Epithelial cell of prostate (primary cell): ENCODE measurements at regions not wholly inside any gene's neighbourhood (a gene's known extent, or its start where the extent isn't known, plus 50 kb on each side); places are given as distances from the start of the nearest gene placed in this dataset.
"Not testable (repeated sequence)": the region's sequence is repeated elsewhere in the genome, so short reads cannot be mapped to it uniquely, and the experiment has no call there.

ENCODE experiments used
- DNase-seq: peaks from one replicate; pipeline ENCODE4 v3.0.0-alpha.2; 2011; ENCODE audit warnings: low read depth, low spot score
- H3K27ac ChIP-seq: fragments of 450-650 bp; 2 replicates; pipeline ENCODE4 v1.5.1; 2017; ENCODE audit warnings: mild to moderate bottlenecking

DNA sequence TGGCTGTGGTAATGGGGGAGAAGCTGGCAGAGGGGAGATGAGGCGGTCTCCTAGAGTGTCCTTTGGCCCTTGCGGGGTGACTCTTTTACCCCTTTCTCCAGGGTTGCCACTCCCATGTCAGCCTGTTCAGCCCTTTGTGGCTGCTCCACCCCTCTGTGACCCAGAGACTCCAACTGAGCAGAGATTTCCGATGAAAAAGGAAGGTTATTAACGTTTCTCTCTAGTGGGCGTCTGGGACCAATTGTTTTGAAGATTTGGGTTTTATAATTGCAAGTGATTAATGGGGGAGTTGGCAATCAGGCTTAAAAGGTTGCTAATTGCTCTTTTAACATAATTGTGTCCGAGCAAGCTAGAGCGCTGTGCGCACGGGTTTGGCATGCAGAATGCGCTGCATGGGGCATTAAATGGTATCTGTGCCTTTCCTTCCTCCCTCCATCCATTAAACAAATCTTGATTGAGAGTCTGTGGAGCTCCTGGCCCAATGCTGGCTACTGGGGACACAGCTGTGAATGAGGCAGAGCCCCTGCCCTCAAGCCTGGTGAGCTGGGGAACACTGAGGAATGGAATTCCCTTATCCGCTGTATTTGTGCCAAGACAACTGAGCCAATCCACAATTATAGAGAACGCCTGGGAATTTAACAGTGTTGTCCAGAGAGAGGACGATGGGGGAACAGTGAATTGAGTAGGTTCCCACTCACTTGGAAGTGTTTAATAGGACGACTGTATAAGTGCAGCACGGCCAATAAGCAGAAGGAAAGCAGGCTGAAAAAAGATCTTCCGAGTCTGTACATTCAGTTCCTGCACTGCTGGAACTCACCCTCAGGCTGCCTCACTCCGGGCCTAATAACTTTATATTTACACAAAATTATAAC is 295.9 kb downstream of the MIAT start:
- H3K27ac ChIP-seq: no peak overlapping the region
- DNase-seq: no peak

GRCh38 chr22:26956371-26956770 is 299.0 kb downstream of the MIAT start:
- H3K27ac ChIP-seq: no peak overlapping the region
- no peak for DNase-seq

GRCh38 chr22:26957176-26957575 is 299.8 kb downstream of the MIAT start:
- H3K27ac ChIP-seq: no peak overlapping the region

DNA sequence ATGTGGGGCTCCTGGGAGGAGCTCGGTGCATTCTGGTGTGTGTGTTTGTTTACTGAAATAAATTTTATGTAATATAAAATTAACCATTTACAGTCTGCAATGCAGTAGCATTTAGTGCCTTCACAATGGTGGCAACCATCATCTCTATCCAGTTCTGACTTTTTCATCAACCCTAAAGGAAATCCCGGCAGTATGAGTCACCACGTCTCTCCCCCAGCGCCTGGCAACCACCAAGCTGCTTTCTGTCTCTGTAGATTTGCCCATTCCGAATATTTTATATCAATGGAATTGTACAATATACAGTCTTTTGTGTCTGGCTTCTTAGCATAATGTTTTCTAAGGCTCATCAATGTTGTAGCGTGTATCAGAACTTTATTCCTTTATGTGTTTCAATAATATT is 300.5 kb downstream of the MIAT start:
- no peak for DNase-seq
- no peak overlapping the region for H3K27ac ChIP-seq

More at GRCh38 chr22:26957176-26957575, 299.8 kb downstream of the MIAT start:
- DNase-seq: no peak

GRCh38 chr22:26958378-26958777 is 301.0 kb downstream of the MIAT start:
- no peak overlapping the region for H3K27ac ChIP-seq
- DNase-seq: no peak

DNA sequence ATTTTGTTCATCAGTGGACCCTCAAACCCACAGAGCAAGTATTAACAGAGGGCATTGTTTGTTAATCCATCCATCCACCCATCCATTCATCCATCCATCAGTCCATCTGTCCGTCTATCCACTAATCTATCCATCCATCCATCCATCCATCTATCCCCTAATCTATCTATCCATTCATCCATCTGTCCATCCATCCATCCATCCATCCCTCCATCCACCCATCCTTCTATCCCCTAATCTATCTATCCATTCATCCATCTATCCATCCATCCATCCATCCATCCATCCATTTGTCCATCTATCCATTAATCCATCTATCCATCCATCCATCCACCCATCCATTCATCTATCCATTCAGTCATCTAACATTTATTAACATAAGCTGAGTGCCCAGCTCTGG is 307.3 kb downstream of the MIAT start:
- no peak for DNase-seq
- no peak overlapping the region for H3K27ac ChIP-seq

- no peak overlapping the region for H3K27ac ChIP-seq
- DNase-seq: no peak
These were observed 309.9 kb downstream of the MIAT start for GRCh38 chr22:26967282-26967681.

- H3K27ac ChIP-seq: no peak overlapping the region
- DNase-seq: no peak
These were observed 311.6 kb downstream of the MIAT start for GRCh38 chr22:26968859-26969523.

- no peak for DNase-seq
- H3K27ac ChIP-seq: no peak overlapping the region
These were observed 313.5 kb downstream of the MIAT start for GRCh38 chr22:26970809-26971394.

DNA sequence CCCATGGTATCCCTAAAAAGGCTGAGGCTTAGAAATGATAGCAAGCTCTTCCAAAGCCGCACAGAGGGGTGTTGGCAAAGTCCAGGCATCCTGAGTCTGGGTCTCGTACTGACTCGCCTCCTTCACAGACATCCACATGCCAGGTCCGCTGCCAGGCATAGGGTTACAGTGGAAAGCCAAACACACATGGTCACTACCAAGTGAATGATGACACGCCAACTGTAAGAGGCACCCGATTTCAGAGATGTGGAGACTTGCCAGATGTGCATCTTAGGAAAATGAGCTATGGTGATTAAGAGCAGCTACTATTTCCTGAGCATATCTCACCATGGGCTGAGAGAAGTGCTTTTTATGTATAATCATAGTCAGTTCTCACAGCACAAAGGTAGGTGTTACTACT is 314.9 kb downstream of the MIAT start:
- DNase-seq: no peak

DNA sequence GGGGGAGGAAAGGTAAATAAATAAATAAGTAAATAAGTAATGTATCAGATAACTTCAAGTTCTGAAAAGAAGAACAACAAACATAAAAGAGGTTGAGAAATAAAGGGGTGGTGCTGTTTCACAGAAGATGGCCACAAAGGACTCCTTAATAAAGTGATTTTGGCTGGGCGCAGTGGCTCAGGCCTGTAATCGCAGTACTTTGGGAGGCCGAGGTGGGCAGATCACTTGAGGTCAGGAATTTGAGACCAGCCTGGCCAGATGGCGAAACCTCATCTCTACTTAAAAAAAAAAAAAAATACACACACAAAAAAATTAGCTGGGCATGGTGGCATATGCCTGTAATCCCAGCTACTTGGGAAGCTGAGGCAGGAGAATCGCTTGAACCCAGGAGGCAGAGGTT is 315.5 kb downstream of the MIAT start:
- DNase-seq: not testable (repeated sequence)

More for the DNA sequence above, 314.9 kb downstream of the MIAT start:
- H3K27ac ChIP-seq: no peak overlapping the region

GRCh38 chr22:26974034-26974433 is 316.6 kb downstream of the MIAT start:
- no peak for DNase-seq
- H3K27ac ChIP-seq: no peak overlapping the region

More for the DNA sequence above, 315.5 kb downstream of the MIAT start:
- H3K27ac ChIP-seq: not testable (repeated sequence)

- H3K27ac ChIP-seq: no peak overlapping the region
- no peak for DNase-seq
These were observed 317.8 kb downstream of the MIAT start for GRCh38 chr22:26974914-26975803.

GRCh38 chr22:26975865-26976264 is 318.5 kb downstream of the MIAT start:
- DNase-seq: no peak
- no peak overlapping the region for H3K27ac ChIP-seq

GRCh38 chr22:26977741-26978376 is 320.5 kb downstream of the MIAT start:
- DNase-seq: no peak
- H3K27ac ChIP-seq: no peak overlapping the region

- no peak for DNase-seq
- no peak overlapping the region for H3K27ac ChIP-seq
These were observed 321.9 kb downstream of the MIAT start for GRCh38 chr22:26979294-26979693.

DNA sequence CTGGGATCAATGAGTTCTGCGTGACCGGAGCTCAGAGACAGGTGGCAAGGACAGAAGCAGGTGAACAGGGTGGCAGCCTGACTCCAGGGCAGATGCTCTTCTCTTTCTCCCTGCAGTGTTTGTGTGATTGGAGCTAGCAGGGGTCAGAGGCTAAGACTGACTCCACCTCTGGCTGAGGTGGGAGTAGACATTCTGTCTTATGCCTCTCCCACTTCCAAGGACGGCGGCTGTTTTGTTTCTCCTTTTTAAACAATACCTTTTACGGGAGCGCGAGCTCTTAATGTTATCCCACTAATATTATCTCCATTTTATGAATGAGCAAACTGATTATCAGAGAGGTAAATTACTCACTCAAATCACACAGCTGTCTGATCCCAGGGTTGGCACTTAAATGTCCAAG is 323.7 kb downstream of the MIAT start:
- no peak for DNase-seq
- H3K27ac ChIP-seq: no peak overlapping the region

- no peak for DNase-seq
- no peak overlapping the region for H3K27ac ChIP-seq
These were observed 324.2 kb downstream of the MIAT start for GRCh38 chr22:26981541-26981940.

GRCh38 chr22:26983311-26983710 is 325.9 kb downstream of the MIAT start:
- H3K27ac ChIP-seq: no peak overlapping the region
- DNase-seq: no peak

- DNase-seq: no peak
- no peak overlapping the region for H3K27ac ChIP-seq
These were observed 327.8 kb downstream of the MIAT start for GRCh38 chr22:26985206-26985605.
